Kidney (tissue), 13 donors: ENCODE measurements at regions not wholly inside any gene's neighbourhood (a gene's known extent, or its start where the extent isn't known, plus 50 kb on each side); places are given as distances from the start of the nearest gene placed in this dataset.
A peak's percentile ranks its signal among the peaks of the same experiment; 100 is the strongest.

Experiments
- DNase-seq, 5 donors: peaks; one replicate each; pipeline ENCODE4 v3.0.0-alpha.2; 2013 to 2020
- FAIRE-seq: peaks from 2 replicates; lab custom pipeline; 2012; peaks lifted over from hg19 to GRCh38; lab: Jason Lieb, UNC
- H3K27ac ChIP-seq, 2 donors: one replicate each; pipeline ENCODE4 v1.7.0; 2013; ENCODE audit warnings: low read depth in 2 of 2, low read length in 2 of 2, inconsistent platforms in 1 of 2
- H3K27me3 ChIP-seq: one replicate; pipeline ENCODE4 v1.7.1; 2013; ENCODE audit warnings: low read length, inconsistent platforms; ENCODE audit not compliant: control insufficient read depth, insufficient read depth
- H3K36me3 ChIP-seq, 3 donors: one replicate each; pipeline versions ENCODE4 v1.7.0 to v1.7.1; 2013; ENCODE audit warnings: low read length in 3 of 3, control low read depth in 1 of 3, inconsistent platforms in 1 of 3; ENCODE audit not compliant: insufficient read depth in 3 of 3, control insufficient read depth in 2 of 3
- H3K4me1 ChIP-seq, 3 donors: one replicate each; pipeline versions ENCODE4 v1.7.0 to v1.7.1; 2013; ENCODE audit warnings: low read length in 3 of 3, inconsistent platforms in 1 of 3, low read depth in 1 of 3; ENCODE audit not compliant: control insufficient read depth in 2 of 3, insufficient read depth in 2 of 3
- H3K4me3 ChIP-seq, 3 donors: one replicate each; pipeline versions ENCODE4 v1.7.0 to v1.8.1; 2013; ENCODE audit warnings: low read length in 3 of 3, control low read depth in 1 of 3, inconsistent platforms in 1 of 3
- H3K9ac ChIP-seq, 3 donors: one replicate each; pipeline versions ENCODE4 v1.7.0 to v1.7.1; 2013; ENCODE audit warnings: low read length in 3 of 3, control low read depth in 1 of 3, inconsistent platforms in 1 of 3
- H3K9me3 ChIP-seq, 3 donors: one replicate each; pipeline versions ENCODE4 v1.7.0 to v1.7.1; 2013; ENCODE audit warnings: low read length in 3 of 3, control low read depth in 1 of 3, inconsistent platforms in 1 of 3; ENCODE audit not compliant: control insufficient read depth in 2 of 3, insufficient read depth in 1 of 3
- intact Hi-C: fragments of 100-400 bp; cut with DNase I; formaldehyde crosslinking; loops from one replicate; pipeline ENCODE4 v1.11.1; 2022
- TF ChIP-seq, protein P1 (sequence below): IDR thresholded peaks from 3 replicates; pipeline ENCODE4 v1.5.1; 2012; ENCODE audit warnings: mild to moderate bottlenecking, moderate library complexity, borderline replicate concordance; ENCODE audit not compliant: insufficient read depth; ENCODE audit errors: extremely low read depth
- donor health status: control.
- donor health status: control.
- donor health status: control.
- donor health status: control.
- donor health status: control.
- donor health status: DM: yes; HTN: yes; CAD: no.
- donor health status: Normal renal cell carcinoma (clear cell type).

- H3K4me3 ChIP-seq = no peak overlapping the region
- peaks cover 0 to 8% (median 0%) of the 10 kb centered on the region in 3 donors for H3K4me1 ChIP-seq
- TF ChIP-seq, protein P1, sequence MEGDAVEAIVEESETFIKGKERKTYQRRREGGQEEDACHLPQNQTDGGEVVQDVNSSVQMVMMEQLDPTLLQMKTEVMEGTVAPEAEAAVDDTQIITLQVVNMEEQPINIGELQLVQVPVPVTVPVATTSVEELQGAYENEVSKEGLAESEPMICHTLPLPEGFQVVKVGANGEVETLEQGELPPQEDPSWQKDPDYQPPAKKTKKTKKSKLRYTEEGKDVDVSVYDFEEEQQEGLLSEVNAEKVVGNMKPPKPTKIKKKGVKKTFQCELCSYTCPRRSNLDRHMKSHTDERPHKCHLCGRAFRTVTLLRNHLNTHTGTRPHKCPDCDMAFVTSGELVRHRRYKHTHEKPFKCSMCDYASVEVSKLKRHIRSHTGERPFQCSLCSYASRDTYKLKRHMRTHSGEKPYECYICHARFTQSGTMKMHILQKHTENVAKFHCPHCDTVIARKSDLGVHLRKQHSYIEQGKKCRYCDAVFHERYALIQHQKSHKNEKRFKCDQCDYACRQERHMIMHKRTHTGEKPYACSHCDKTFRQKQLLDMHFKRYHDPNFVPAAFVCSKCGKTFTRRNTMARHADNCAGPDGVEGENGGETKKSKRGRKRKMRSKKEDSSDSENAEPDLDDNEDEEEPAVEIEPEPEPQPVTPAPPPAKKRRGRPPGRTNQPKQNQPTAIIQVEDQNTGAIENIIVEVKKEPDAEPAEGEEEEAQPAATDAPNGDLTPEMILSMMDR = peak; percentile 8
- intact Hi-C loops = no loop called here
- FAIRE-seq = peak; percentile 17
- no peaks in the 10 kb centered on the region for H3K36me3 ChIP-seq
- peak in 1 of 5 donors; percentile 18 for DNase-seq
- no peak overlapping the region for H3K9ac ChIP-seq
- H3K27me3 ChIP-seq = no peaks in the 10 kb centered on the region
- no peaks in the 10 kb centered on the region for H3K9me3 ChIP-seq
- no peak overlapping the region for H3K27ac ChIP-seq
Measured at GRCh38 chr4:24476282-24476681, 108.1 kb downstream of the DHX15 start.

DNA sequence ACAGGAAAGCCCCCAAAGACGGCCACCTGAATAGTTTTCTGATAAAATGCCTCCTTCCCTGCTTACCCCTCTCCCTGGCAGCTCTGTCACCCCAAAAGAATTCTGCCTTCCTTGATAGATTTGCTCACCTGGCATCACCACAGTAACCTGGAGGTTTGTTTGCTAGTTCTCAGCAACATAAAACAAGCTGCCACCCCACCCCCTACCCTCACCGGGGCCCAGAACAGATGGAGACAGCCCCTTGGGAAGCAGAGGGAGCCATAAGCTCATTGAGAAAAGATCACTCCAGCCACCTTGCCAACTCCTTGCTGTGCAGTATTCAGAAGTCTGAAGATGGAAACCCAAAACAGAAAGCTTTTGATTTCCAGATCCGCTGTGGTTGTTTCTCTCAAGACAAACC is 108.6 kb downstream of the DHX15 start:
- FAIRE-seq = no peak
- H3K4me1 ChIP-seq = peaks cover 0 to 8% (median 0%) of the 10 kb centered on the region in 3 donors

DNA sequence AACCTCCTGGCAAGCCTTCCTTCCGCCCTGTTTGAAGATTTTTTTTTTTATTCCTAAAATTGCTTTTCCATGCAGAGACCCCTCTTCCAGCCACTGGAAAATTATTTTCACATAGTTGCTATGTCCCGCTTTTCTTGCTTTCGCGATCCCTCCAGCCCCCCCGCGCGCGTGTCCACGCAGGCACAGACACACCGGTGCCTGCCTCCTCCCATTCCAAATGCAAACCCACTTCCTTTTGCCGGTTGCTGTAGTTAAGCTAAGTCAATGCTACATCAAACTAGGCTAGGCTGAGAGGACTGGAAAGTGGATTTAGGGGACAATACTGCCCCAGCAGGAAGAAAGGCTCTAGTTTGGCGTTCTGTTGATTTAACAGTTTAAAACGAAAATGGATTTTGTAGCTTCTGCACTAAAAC is 111.0 kb downstream of the DHX15 start:
- H3K4me1 ChIP-seq = peaks cover 0 to 13% (median 0%) of the 10 kb centered on the region in 3 donors
- no peaks in the 10 kb centered on the region for H3K36me3 ChIP-seq
- H3K27me3 ChIP-seq = no peaks in the 10 kb centered on the region
- intact Hi-C loops = no loop called here
- peak overlapping the region in 1 of 3 donors; percentile 24 for H3K9ac ChIP-seq
- no peaks in the 10 kb centered on the region for H3K9me3 ChIP-seq
- DNase-seq (peak in 3 of 5 donors; percentile 17 to 62 (median 57)), FAIRE-seq (no peak)
- TF ChIP-seq, protein P1 = no peak
- no peak overlapping the region for H3K27ac ChIP-seq
- peak overlapping the region in 2 of 3 donors; percentile 54 to 67 for H3K4me3 ChIP-seq

More for the DNA sequence above, 108.6 kb downstream of the DHX15 start:
- no peak overlapping the region for H3K9ac ChIP-seq
- no peak overlapping the region for H3K27ac ChIP-seq
- DNase-seq = no peak
- H3K36me3 ChIP-seq = no peaks in the 10 kb centered on the region
- TF ChIP-seq, protein P1 = no peak
- H3K27me3 ChIP-seq = no peaks in the 10 kb centered on the region
- H3K4me3 ChIP-seq = no peak overlapping the region
- H3K9me3 ChIP-seq = no peaks in the 10 kb centered on the region
- intact Hi-C loops = no loop called here
